SK-N-SH treated with all-trans-retinoic acid at 6 μM for 48 hours (cell line): ENCODE measurements at regions not wholly inside any gene's neighbourhood (a gene's known extent, or its start where the extent isn't known, plus 50 kb on each side); places are given as distances from the start of the nearest gene placed in this dataset.

Source experiments
- ATAC-seq: fragments of 200-7000 bp; cut with Tn5 transposase; 3 replicates; pipeline ENCODE4 v1.9.1; 2020; ENCODE audit warnings: mild to moderate bottlenecking, moderate library complexity
- BACH2 ChIP-seq: fragments of 250-450 bp; sonication (Bioruptor Pico); IDR thresholded peaks from 2 replicates; pipeline ENCODE4 v1.9.0; 2021; ENCODE audit warnings: mild to moderate bottlenecking, borderline replicate concordance
- CSDC2 ChIP-seq: fragments of 250-450 bp; sonication (Bioruptor Pico); IDR thresholded peaks from 2 replicates; pipeline ENCODE4 v1.5.0; 2020; ENCODE audit warnings: mild to moderate bottlenecking, moderate library complexity
- ESRRG ChIP-seq: fragments of 250-450 bp; sonication (Bioruptor Pico); IDR thresholded peaks from 2 replicates; pipeline ENCODE4 v1.6.1; 2021; ENCODE audit warnings: mild to moderate bottlenecking
- OSR1 ChIP-seq: fragments of 250-450 bp; sonication (Bioruptor Pico); IDR thresholded peaks from 2 replicates; pipeline ENCODE4 v1.8.0; 2022; ENCODE audit warnings: moderate library complexity, mild to moderate bottlenecking, inconsistent platforms
- POU6F1 ChIP-seq: fragments of 250-450 bp; sonication (Bioruptor Pico); IDR thresholded peaks from 2 replicates; pipeline ENCODE4 v1.8.0; 2021; ENCODE audit warnings: low read depth, mild to moderate bottlenecking, moderate library complexity, borderline replicate concordance
- PPARA ChIP-seq: fragments of 250-450 bp; sonication (Bioruptor Pico); IDR thresholded peaks from 2 replicates; pipeline ENCODE4 v1.5.0; 2020; ENCODE audit warnings: mild to moderate bottlenecking, borderline replicate concordance
- RARB ChIP-seq: fragments of 250-450 bp; sonication (Bioruptor Pico); IDR thresholded peaks from 2 replicates; pipeline ENCODE4 v1.8.0; 2021; ENCODE audit warnings: mild to moderate bottlenecking, moderate library complexity
- SNAI2 ChIP-seq: fragments of 250-450 bp; sonication (Bioruptor Pico); IDR thresholded peaks from 2 replicates; pipeline ENCODE4 v1.5.0; 2020; ENCODE audit warnings: mild to moderate bottlenecking, moderate library complexity
- TCF4 ChIP-seq: fragments of 250-450 bp; sonication (Bioruptor Pico); IDR thresholded peaks from 2 replicates; pipeline ENCODE4 v1.8.0; 2021; ENCODE audit warnings: mild to moderate bottlenecking, moderate library complexity, borderline replicate concordance
- ZC3H10 ChIP-seq: fragments of 250-450 bp; sonication (Bioruptor Pico); IDR thresholded peaks from 2 replicates; pipeline ENCODE4 v1.5.1; 2021; ENCODE audit warnings: mild to moderate bottlenecking, moderate library complexity
- ZFP3 ChIP-seq: fragments of 250-450 bp; sonication (Bioruptor Pico); IDR thresholded peaks from 2 replicates; pipeline ENCODE4 v1.5.0; 2020; ENCODE audit warnings: mild to moderate bottlenecking, moderate library complexity
- ZFP30 ChIP-seq: fragments of 450-650 bp; formaldehyde crosslinking; IDR thresholded peaks from 2 replicates; pipeline ENCODE4 v1.5.0; 2022; ENCODE audit warnings: mild to moderate bottlenecking, moderate library complexity
- ZNF565 ChIP-seq: fragments of 450-650 bp; formaldehyde crosslinking; conservative IDR thresholded peaks from 2 replicates; pipeline ENCODE4 v1.5.0; 2020; ENCODE audit warnings: low read depth, mild to moderate bottlenecking, moderate library complexity
- ZNF70 ChIP-seq: fragments of 450-650 bp; formaldehyde crosslinking; IDR thresholded peaks from 2 replicates; pipeline ENCODE4 v1.5.0; 2020; ENCODE audit warnings: mild to moderate bottlenecking, moderate library complexity
- ZNF8 ChIP-seq: fragments of 450-650 bp; formaldehyde crosslinking; IDR thresholded peaks from 2 replicates; pipeline ENCODE4 v1.5.0; 2020; ENCODE audit warnings: mild to moderate bottlenecking, moderate library complexity
- TF ChIP-seq, protein P1 (sequence below): fragments of 250-450 bp; sonication (Bioruptor Pico); IDR thresholded peaks from 2 replicates; pipeline ENCODE4 v1.5.0; 2020; ENCODE audit warnings: mild to moderate bottlenecking, moderate library complexity
- TF ChIP-seq, protein P2 (sequence below): fragments of 250-450 bp; sonication (Bioruptor Pico); IDR thresholded peaks from 2 replicates; pipeline ENCODE4 v1.8.0; 2020; ENCODE audit warnings: mild to moderate bottlenecking, moderate library complexity, borderline replicate concordance
- TF ChIP-seq, protein P3 (sequence below): fragments of 250-450 bp; sonication (Bioruptor Pico); IDR thresholded peaks from 2 replicates; pipeline ENCODE4 v1.5.1; 2020; ENCODE audit warnings: low read depth, mild to moderate bottlenecking, moderate library complexity
- TF ChIP-seq, protein P4 (sequence below): fragments of 250-450 bp; sonication (Bioruptor Pico); IDR thresholded peaks from 2 replicates; pipeline ENCODE4 v1.5.1; 2021; ENCODE audit warnings: mild to moderate bottlenecking, moderate library complexity

- ATAC-seq = no peak
- TF ChIP-seq PPARA (CRISPR knock-in tag) (no peak), RARB (CRISPR knock-in tag) (no peak), ESRRG (CRISPR knock-in tag) (no peak), ZNF565 (CRISPR knock-in tag) (no peak), TCF4 (no peak), ZFP3 (no peak), ZC3H10 (CRISPR knock-in tag) (no peak), ZNF8 (CRISPR knock-in tag) (no peak), CSDC2 (CRISPR knock-in tag) (no peak), POU6F1 (CRISPR knock-in tag) (no peak), ZFP30 (CRISPR knock-in tag) (no peak), OSR1 (CRISPR knock-in tag) (no peak), BACH2 (CRISPR knock-in tag) (no peak)
- TF ChIP-seq, protein P1, sequence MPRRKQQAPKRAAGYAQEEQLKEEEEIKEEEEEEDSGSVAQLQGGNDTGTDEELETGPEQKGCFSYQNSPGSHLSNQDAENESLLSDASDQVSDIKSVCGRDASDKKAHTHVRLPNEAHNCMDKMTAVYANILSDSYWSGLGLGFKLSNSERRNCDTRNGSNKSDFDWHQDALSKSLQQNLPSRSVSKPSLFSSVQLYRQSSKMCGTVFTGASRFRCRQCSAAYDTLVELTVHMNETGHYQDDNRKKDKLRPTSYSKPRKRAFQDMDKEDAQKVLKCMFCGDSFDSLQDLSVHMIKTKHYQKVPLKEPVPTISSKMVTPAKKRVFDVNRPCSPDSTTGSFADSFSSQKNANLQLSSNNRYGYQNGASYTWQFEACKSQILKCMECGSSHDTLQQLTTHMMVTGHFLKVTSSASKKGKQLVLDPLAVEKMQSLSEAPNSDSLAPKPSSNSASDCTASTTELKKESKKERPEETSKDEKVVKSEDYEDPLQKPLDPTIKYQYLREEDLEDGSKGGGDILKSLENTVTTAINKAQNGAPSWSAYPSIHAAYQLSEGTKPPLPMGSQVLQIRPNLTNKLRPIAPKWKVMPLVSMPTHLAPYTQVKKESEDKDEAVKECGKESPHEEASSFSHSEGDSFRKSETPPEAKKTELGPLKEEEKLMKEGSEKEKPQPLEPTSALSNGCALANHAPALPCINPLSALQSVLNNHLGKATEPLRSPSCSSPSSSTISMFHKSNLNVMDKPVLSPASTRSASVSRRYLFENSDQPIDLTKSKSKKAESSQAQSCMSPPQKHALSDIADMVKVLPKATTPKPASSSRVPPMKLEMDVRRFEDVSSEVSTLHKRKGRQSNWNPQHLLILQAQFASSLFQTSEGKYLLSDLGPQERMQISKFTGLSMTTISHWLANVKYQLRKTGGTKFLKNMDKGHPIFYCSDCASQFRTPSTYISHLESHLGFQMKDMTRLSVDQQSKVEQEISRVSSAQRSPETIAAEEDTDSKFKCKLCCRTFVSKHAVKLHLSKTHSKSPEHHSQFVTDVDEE (CRISPR knock-in tag) = no peak
- TF ChIP-seq, protein P2, sequence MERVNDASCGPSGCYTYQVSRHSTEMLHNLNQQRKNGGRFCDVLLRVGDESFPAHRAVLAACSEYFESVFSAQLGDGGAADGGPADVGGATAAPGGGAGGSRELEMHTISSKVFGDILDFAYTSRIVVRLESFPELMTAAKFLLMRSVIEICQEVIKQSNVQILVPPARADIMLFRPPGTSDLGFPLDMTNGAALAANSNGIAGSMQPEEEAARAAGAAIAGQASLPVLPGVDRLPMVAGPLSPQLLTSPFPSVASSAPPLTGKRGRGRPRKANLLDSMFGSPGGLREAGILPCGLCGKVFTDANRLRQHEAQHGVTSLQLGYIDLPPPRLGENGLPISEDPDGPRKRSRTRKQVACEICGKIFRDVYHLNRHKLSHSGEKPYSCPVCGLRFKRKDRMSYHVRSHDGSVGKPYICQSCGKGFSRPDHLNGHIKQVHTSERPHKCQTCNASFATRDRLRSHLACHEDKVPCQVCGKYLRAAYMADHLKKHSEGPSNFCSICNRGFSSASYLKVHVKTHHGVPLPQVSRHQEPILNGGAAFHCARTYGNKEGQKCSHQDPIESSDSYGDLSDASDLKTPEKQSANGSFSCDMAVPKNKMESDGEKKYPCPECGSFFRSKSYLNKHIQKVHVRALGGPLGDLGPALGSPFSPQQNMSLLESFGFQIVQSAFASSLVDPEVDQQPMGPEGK (CRISPR knock-in tag) = no peak
- TF ChIP-seq, protein P3, sequence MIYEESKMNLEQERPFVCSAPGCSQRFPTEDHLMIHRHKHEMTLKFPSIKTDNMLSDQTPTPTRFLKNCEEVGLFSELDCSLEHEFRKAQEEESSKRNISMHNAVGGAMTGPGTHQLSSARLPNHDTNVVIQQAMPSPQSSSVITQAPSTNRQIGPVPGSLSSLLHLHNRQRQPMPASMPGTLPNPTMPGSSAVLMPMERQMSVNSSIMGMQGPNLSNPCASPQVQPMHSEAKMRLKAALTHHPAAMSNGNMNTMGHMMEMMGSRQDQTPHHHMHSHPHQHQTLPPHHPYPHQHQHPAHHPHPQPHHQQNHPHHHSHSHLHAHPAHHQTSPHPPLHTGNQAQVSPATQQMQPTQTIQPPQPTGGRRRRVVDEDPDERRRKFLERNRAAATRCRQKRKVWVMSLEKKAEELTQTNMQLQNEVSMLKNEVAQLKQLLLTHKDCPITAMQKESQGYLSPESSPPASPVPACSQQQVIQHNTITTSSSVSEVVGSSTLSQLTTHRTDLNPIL = no peak
- TF ChIP-seq, protein P4, sequence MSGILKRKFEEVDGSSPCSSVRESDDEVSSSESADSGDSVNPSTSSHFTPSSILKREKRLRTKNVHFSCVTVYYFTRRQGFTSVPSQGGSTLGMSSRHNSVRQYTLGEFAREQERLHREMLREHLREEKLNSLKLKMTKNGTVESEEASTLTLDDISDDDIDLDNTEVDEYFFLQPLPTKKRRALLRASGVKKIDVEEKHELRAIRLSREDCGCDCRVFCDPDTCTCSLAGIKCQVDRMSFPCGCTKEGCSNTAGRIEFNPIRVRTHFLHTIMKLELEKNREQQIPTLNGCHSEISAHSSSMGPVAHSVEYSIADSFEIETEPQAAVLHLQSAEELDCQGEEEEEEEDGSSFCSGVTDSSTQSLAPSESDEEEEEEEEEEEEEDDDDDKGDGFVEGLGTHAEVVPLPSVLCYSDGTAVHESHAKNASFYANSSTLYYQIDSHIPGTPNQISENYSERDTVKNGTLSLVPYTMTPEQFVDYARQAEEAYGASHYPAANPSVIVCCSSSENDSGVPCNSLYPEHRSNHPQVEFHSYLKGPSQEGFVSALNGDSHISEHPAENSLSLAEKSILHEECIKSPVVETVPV (CRISPR knock-in tag) = no peak
- TF ChIP-seq, all 23 proteins: peak for 0
Measured at GRCh38 chr6:22682979-22683378, 113.6 kb downstream of the HDGFL1 start.

- TF ChIP-seq PPARA (CRISPR knock-in tag) (no peak), ZNF565 (CRISPR knock-in tag) (no peak), ZC3H10 (CRISPR knock-in tag) (no peak), ZNF8 (CRISPR knock-in tag) (no peak), SNAI2 (CRISPR knock-in tag) (no peak), POU6F1 (CRISPR knock-in tag) (no peak), TCF4 (no peak), ZFP3 (no peak), CSDC2 (CRISPR knock-in tag) (no peak), BACH2 (CRISPR knock-in tag) (no peak), OSR1 (CRISPR knock-in tag) (no peak), ZNF70 (CRISPR knock-in tag) (no peak)
- TF ChIP-seq, protein P4 (CRISPR knock-in tag) = no peak
- TF ChIP-seq, protein P3 = no peak
- TF ChIP-seq, protein P1 (CRISPR knock-in tag) = no peak
- TF ChIP-seq, all 23 proteins: peak for 0
- no peak for ATAC-seq
Measured at GRCh38 chr6:22690446-22690845, 121.1 kb downstream of the HDGFL1 start.
